ENCODE measurements at regions not wholly inside any gene's neighbourhood (a gene's known extent, or its start where the extent isn't known, plus 50 kb on each side); places are given as distances from the start of the nearest gene placed in this dataset.
"Not testable (repeated sequence)": the region's sequence is repeated elsewhere in the genome, so short reads cannot be mapped to it uniquely, and the experiment has no call there.

DNA sequence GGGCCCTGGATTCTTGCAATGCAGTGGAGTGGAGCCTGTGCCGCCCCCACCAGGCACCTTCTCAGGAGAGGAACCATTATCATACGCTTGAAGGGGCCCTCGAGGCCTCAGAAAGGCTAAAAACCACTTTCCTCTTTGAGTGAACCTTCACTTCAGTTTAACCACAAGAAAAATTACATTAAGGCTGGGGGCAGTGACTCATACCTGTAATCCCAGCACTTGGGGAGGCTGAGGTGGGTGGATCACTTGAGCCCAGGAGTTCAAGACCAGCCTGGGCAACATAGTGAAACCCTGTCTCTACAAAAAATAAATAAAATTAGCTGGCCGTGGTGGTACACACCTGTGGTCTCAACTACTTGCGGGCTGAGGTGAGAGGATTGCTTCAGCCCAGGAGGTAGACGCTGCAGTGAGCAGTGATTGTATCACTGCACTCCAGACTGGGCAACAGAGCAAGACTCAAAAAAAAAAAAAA lies 165.8 kb upstream of the GRK3 start:
- no CpG with 5 or more reads among the region's 6 CpGs for WGBS (ENCODE audit: extremely low coverage, insufficient coverage, insufficient read length)
- H3K27ac ChIP-seq (ENCODE audit: low read depth, low read length); H3K79me2 ChIP-seq (ENCODE audit: control insufficient read depth, insufficient read depth, low read length, poor library complexity); H3K14ac ChIP-seq (ENCODE audit: low read length); H2BK120ac ChIP-seq (ENCODE audit: insufficient read depth, low read length, poor library complexity); H3K23ac ChIP-seq (ENCODE audit: low read length); H2BK12ac ChIP-seq (ENCODE audit: low read length); H3K18ac ChIP-seq (ENCODE audit: low read length); H3K27me3 ChIP-seq (ENCODE audit: insufficient read depth, low read length); H3K36me3 ChIP-seq (ENCODE audit: control insufficient read depth in 1 of 2, insufficient read depth in 2 of 2, low read length in 2 of 2); H3K9me3 ChIP-seq (ENCODE audit: insufficient read depth, low read depth, low read length); H3K4me2 ChIP-seq (ENCODE audit: low read length); H2BK5ac ChIP-seq (ENCODE audit: low read depth, low read length, poor library complexity); H4K12ac ChIP-seq (ENCODE audit: low read depth, low read length); H3K4me3 ChIP-seq (ENCODE audit: low read depth, low read length); H3K79me1 ChIP-seq (ENCODE audit: low read length); H2AK5ac ChIP-seq (ENCODE audit: low read length); H3K4me1 ChIP-seq (ENCODE audit: control insufficient read depth in 1 of 2, insufficient read depth in 2 of 2, low read length in 2 of 2); H4K91ac ChIP-seq (ENCODE audit: low read depth, low read length); H3K4ac ChIP-seq (ENCODE audit: low read depth, low read length); H3K9ac ChIP-seq (ENCODE audit: low read length); H2AFZ ChIP-seq (ENCODE audit: insufficient read depth, low read length, poor library complexity); H4K8ac ChIP-seq (ENCODE audit: low read depth, low read length); DNase-seq: not testable (repeated sequence)

DNA sequence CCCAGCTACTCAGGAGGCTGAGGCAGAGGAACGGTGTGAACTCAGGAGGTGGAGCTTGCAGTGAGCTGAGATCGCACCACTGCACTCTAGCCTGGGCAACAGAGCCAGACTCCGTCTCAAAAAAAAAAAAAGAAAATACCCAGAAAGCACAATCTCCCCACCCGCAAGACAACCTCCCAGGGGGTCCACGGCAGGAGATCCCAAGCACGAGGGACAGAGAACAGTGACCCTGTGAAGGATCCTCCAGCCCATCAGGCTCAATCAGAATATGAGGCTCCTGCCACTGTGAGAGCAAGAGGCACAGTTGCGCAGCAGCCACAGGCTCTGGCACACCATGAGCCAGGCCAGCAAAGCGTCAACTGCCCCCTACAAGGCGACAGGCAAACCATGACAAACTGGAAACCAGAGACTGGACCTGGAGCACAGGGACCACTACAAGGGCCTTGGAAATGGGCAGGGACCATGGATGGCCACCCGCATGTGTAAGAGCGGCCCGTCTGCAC lies 164.8 kb upstream of the GRK3 start:
- Histone ChIP-seq H3K36me3 (ENCODE audit: control insufficient read depth in 1 of 2, insufficient read depth in 2 of 2, low read length in 2 of 2) (no peaks in the 10 kb centered on the region), H3K79me1 (ENCODE audit: low read length) (no peaks in the 10 kb centered on the region), H3K18ac (ENCODE audit: low read length) (peak overlapping the region; percentile 14), H3K4me2 (ENCODE audit: low read length) (no peak overlapping the region), H4K8ac (ENCODE audit: low read depth, low read length) (no peak overlapping the region), H3K4ac (ENCODE audit: low read depth, low read length) (no peak overlapping the region), H3K14ac (ENCODE audit: low read length) (no peak overlapping the region), H3K9me3 (ENCODE audit: insufficient read depth, low read depth, low read length) (no peaks in the 10 kb centered on the region), H3K9ac (ENCODE audit: low read length) (no peak overlapping the region), H3K4me3 (ENCODE audit: low read depth, low read length) (no peak overlapping the region), H2AK5ac (ENCODE audit: low read length) (no peak overlapping the region), H3K4me1 (ENCODE audit: control insufficient read depth in 1 of 2, insufficient read depth in 2 of 2, low read length in 2 of 2) (peaks cover 3 to 15% of the 10 kb centered on the region in 2 experiments), H3K23ac (ENCODE audit: low read length) (no peak overlapping the region), H2AFZ (ENCODE audit: insufficient read depth, low read length, poor library complexity) (no peak overlapping the region), H3K27ac (ENCODE audit: low read depth, low read length) (no peak overlapping the region), H4K12ac (ENCODE audit: low read depth, low read length) (no peak overlapping the region), H3K27me3 (ENCODE audit: insufficient read depth, low read length) (no peaks in the 10 kb centered on the region), H4K91ac (ENCODE audit: low read depth, low read length) (no peak overlapping the region), H2BK5ac (ENCODE audit: low read depth, low read length, poor library complexity) (no peak overlapping the region), H3K79me2 (ENCODE audit: control insufficient read depth, insufficient read depth, low read length, poor library complexity) (peaks cover 2% of the 10 kb centered on the region), H2BK12ac (ENCODE audit: low read length) (no peak overlapping the region), H2BK120ac (ENCODE audit: insufficient read depth, low read length, poor library complexity) (no peak overlapping the region)
- WGBS (ENCODE audit: extremely low coverage, insufficient coverage, insufficient read length), result no CpG with 5 or more reads among the region's 12 CpGs
- no peak for DNase-seq

DNA sequence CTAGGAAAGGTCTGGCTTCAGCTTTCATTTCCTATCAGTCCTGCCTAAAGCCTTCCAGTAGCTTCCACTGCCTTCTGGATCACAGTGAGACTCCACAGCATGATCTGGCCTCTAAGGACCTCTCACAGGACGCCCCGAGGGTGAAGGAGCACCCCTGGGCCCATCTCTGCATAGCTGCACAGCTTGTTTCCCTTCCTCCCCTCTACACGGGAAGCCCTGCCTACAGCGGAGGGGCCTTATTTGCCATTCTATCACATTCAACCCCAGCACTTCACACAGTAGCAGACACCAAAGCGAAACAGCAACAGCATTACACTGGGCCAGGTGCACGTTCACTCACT lies 162.3 kb upstream of the GRK3 start:
- Histone ChIP-seq H2BK12ac (ENCODE audit: low read length) (no peak overlapping the region), H3K9ac (ENCODE audit: low read length) (no peak overlapping the region), H3K14ac (ENCODE audit: low read length) (no peak overlapping the region), H3K4me3 (ENCODE audit: low read depth, low read length) (no peak overlapping the region), H3K79me1 (ENCODE audit: low read length) (peaks cover 2% of the 10 kb centered on the region), H3K4me2 (ENCODE audit: low read length) (no peak overlapping the region), H3K79me2 (ENCODE audit: control insufficient read depth, insufficient read depth, low read length, poor library complexity) (peaks cover 3% of the 10 kb centered on the region), H3K36me3 (ENCODE audit: control insufficient read depth in 1 of 2, insufficient read depth in 2 of 2, low read length in 2 of 2) (no peaks in the 10 kb centered on the region), H2AK5ac (ENCODE audit: low read length) (no peak overlapping the region), H3K9me3 (ENCODE audit: insufficient read depth, low read depth, low read length) (no peaks in the 10 kb centered on the region), H4K12ac (ENCODE audit: low read depth, low read length) (no peak overlapping the region), H4K91ac (ENCODE audit: low read depth, low read length) (no peak overlapping the region), H3K27ac (ENCODE audit: low read depth, low read length) (no peak overlapping the region), H3K4me1 (ENCODE audit: control insufficient read depth in 1 of 2, insufficient read depth in 2 of 2, low read length in 2 of 2) (peaks cover 3 to 17% of the 10 kb centered on the region in 2 experiments), H3K18ac (ENCODE audit: low read length) (no peak overlapping the region), H2BK5ac (ENCODE audit: low read depth, low read length, poor library complexity) (no peak overlapping the region), H3K23ac (ENCODE audit: low read length) (no peak overlapping the region), H3K4ac (ENCODE audit: low read depth, low read length) (no peak overlapping the region), H2BK120ac (ENCODE audit: insufficient read depth, low read length, poor library complexity) (no peak overlapping the region), H2AFZ (ENCODE audit: insufficient read depth, low read length, poor library complexity) (no peak overlapping the region), H4K8ac (ENCODE audit: low read depth, low read length) (no peak overlapping the region), H3K27me3 (ENCODE audit: insufficient read depth, low read length) (no peaks in the 10 kb centered on the region)
- no CpG with 5 or more reads among the region's 6 CpGs for WGBS (ENCODE audit: extremely low coverage, insufficient coverage, insufficient read length)
- no peak for DNase-seq

DNA sequence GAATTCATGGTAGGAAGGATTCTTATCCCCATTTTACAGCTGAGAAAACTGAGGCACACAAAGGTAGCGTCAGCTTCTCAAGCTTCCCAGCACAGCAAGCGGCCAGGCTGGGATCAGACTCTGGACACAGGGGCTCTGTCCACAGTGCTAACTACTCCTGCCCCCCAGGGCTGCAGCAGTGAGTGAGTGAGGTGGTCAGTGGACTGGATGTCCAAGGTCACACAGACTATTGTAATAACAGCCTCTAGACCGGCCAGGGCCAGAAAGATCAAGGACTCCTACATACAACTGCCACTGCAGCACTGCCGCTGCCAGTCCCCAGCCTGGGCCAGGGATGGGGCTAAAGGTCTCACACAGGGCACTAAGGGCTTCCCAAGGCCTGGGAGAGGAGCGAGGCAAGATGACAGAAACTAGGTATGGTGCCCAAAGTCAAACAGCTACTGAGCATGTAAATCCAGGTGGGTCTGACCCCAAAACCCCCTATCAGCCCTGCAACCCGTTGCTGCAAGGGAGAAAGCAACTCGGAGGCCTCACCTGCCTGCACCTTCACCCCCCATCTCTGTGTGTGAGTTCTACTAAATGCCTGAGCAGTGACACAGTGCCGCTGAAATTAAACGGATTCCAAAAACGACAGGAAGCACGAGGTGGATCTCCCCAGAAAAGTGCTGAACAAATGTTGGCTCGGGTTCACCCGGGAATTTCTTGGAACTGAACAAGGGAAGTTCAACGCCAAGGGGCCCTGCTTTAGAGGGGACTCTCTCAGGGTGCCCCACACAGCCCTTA lies 161.8 kb upstream of the GRK3 start:
- Histone ChIP-seq H3K18ac (ENCODE audit: low read length) (no peak overlapping the region), H3K14ac (ENCODE audit: low read length) (no peak overlapping the region), H3K4me1 (ENCODE audit: control insufficient read depth in 1 of 2, insufficient read depth in 2 of 2, low read length in 2 of 2) (peaks cover 3 to 17% of the 10 kb centered on the region in 2 experiments), H3K9ac (ENCODE audit: low read length) (no peak overlapping the region), H3K23ac (ENCODE audit: low read length) (no peak overlapping the region), H2BK5ac (ENCODE audit: low read depth, low read length, poor library complexity) (no peak overlapping the region), H3K9me3 (ENCODE audit: insufficient read depth, low read depth, low read length) (no peaks in the 10 kb centered on the region), H3K4me2 (ENCODE audit: low read length) (no peak overlapping the region), H3K27ac (ENCODE audit: low read depth, low read length) (no peak overlapping the region), H2BK12ac (ENCODE audit: low read length) (no peak overlapping the region), H2AFZ (ENCODE audit: insufficient read depth, low read length, poor library complexity) (no peak overlapping the region), H3K79me2 (ENCODE audit: control insufficient read depth, insufficient read depth, low read length, poor library complexity) (peaks cover 3% of the 10 kb centered on the region), H4K8ac (ENCODE audit: low read depth, low read length) (no peak overlapping the region), H4K12ac (ENCODE audit: low read depth, low read length) (no peak overlapping the region), H2AK5ac (ENCODE audit: low read length) (no peak overlapping the region), H4K91ac (ENCODE audit: low read depth, low read length) (no peak overlapping the region), H3K27me3 (ENCODE audit: insufficient read depth, low read length) (no peaks in the 10 kb centered on the region), H2BK120ac (ENCODE audit: insufficient read depth, low read length, poor library complexity) (no peak overlapping the region), H3K79me1 (ENCODE audit: low read length) (peaks cover 2% of the 10 kb centered on the region), H3K36me3 (ENCODE audit: control insufficient read depth in 1 of 2, insufficient read depth in 2 of 2, low read length in 2 of 2) (no peaks in the 10 kb centered on the region), H3K4me3 (ENCODE audit: low read depth, low read length) (no peak overlapping the region), H3K4ac (ENCODE audit: low read depth, low read length) (no peak overlapping the region)
- no CpG with 5 or more reads among the region's 14 CpGs for WGBS (ENCODE audit: extremely low coverage, insufficient coverage, insufficient read length)
- peak in 1 of 2 donors; percentile 18 for DNase-seq

All from trophoblast cell (in vitro differentiated cells and primary cell).